GM19324 (cell line): ENCODE measurements at regions not wholly inside any gene's neighbourhood (a gene's known extent, or its start where the extent isn't known, plus 50 kb on each side); places are given as distances from the start of the nearest gene placed in this dataset.
"Not testable (repeated sequence)": the region's sequence is repeated elsewhere in the genome, so short reads cannot be mapped to it uniquely, and the experiment has no call there.

ENCODE experiments used
- ATAC-seq: cut with Tn5 transposase; IDR thresholded peaks from one replicate; pipeline ENCODE4 v1.9.1; 2021; ENCODE audit warnings: mild to moderate bottlenecking, moderate library complexity; ENCODE audit not compliant: unreplicated experiment, low FRiP score

DNA sequence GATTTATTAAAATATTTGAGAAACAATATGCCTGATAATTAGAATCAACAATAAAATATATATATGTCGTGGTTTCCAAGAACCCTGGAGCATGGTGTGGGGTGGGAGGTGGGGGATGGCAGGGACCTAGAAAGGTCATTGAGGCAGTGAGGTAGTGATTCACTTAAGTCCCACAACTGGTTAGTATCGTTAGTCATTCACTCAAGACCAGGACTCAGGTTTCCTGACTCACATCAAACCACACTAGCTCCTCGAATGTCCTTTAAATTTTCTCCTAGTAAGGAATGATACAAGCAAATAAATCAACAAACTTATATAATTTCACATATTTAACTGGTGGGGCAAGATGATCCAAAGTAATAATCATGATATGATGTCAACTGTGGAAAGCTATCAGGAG is 158.8 kb upstream of the AADAT start:
- no peak for ATAC-seq

DNA sequence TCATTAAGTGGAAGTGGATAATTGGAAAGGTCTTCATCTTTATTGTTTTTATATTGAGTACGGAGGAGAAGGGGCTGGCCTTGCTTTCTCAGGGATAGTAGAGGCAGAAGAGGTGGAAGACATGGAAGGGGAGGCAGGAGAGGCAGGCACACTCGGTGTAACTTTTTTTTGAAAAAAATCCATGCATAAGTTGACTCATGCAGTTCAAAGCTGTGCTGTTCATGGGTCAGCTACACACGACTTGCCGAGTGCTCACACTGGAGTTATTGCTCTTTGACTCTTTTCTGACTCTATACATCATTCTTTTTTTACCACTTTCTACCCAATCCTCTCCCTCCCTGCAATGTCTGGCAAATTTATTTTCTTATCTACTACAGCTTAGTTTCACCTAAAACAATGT is 158.3 kb upstream of the AADAT start:
- ATAC-seq: no peak

DNA sequence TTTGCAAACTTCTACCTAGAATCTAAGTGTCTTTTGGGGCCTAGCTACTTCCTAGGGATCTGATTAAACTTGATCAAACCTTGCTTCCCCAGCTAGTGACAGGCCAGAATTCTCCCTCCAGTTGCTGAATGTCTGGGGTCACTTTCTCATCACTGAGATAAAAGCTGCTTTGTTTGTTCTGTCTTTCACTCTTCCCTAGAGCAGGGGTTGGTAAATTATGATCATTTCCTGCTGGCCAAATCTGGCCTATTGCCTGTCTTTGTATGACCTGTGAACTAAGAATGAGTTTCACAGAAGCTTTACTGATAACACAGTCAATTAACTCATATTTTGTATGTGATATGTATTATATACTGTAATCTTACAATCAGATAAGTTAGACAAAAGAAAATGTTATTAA is 157.8 kb upstream of the AADAT start:
- ATAC-seq: no peak

- no peak for ATAC-seq
These were observed 154.0 kb upstream of the AADAT start for GRCh38 chr4:170243662-170244288.

DNA sequence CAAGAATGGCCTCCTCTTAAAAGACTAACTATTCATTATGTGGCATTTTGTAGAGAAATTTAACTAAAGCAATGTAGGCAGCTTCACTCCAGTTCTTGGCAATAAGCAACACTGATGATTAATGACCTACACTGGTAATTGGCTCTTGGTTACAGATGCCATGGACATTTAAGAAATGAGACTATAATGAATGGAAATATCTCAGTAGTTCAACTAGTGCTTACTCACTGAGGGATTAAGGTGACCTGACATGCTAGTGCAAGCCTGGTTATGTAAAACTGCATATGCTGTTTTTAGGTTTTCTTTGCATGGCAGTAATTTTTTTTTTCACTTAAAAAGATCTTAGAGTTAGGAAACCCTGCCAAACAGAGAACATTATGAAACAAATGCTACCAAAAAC is 152.7 kb upstream of the AADAT start:
- no peak for ATAC-seq

DNA sequence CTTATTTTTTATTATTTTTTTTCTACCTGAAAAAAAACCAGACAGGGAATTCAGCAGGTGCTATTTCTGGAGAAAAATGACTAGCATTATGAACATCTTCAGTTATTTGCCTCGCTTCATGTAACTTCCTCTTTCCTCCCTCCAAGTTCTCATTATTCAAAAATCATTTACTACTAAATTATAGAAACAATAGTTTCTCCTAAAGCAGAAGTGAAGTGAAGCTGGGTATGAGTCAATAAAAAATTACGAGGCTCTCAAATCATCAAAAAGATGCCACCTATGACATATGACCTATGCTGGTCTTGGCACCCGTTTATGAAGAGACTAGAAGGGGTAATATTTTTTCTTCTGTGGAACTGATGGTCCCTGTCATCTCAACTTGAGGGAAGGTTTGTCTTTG is 145.0 kb upstream of the AADAT start:
- no peak for ATAC-seq

GRCh38 chr4:170231377-170231776 is 141.6 kb upstream of the AADAT start:
- no peak for ATAC-seq

DNA sequence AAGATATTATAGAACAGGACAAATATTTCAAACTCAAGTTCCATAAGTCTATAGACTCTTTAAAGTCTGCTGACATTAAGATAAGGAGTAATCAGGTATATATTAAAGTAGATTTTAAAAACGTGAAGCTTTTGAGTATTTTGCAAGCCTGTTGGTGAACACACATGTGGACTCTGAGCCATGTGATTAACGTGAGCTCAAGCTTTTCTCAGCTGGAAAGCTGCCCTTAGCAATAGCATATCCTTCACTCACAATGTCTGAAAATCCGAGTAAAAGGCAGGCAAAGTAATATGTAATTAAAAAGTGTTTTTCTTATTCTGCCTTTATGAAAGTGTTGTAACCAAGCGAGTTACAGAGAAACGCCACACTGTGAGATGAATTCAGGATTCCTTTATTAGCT is 140.5 kb upstream of the AADAT start:
- no peak for ATAC-seq

DNA sequence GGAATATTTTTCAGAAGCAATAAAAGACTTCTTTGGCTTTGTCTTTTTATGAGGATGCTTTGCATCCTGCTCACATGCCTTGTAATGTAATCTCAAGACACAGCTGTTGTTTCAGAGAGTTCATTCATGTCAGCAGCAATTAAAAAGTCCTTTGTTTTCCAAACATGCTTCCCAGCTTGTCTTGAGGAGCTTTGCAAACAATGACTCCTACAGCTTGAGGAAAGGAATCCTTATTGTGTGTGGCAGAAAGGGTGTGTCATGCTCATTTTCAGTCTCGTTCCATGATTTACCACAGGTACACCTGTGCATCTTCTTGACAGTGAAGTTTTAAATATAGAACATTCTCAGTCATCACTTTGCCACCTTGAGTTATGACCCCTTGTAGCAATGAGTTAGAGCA is 139.2 kb upstream of the AADAT start:
- no peak for ATAC-seq

GRCh38 chr4:170227928-170228327 is 138.2 kb upstream of the AADAT start:
- no peak for ATAC-seq

GRCh38 chr4:170226288-170226687 is 136.5 kb upstream of the AADAT start:
- ATAC-seq: no peak

GRCh38 chr4:170214731-170215130 is 125.0 kb upstream of the AADAT start:
- no peak for ATAC-seq

- ATAC-seq: no peak
These were observed 124.3 kb upstream of the AADAT start for GRCh38 chr4:170214101-170214500.

DNA sequence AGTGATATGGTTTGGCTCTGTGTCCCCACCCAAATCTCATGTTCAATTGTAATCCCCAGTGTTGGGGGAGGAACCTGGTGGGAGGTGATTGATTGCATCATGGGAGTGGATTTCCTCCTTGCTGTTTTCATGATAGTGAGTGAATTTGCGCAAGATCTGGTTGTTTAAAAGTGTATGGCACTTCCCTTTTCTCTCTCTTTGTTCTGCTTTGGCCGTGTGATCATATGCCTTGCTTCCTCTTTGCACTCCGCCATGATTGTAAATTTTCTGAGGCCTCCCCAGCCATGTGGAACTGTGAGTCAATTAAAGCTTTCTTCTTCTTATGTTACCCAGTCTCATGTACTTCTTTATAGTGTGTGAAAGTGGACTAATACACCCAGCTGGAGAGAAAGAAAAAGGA is 113.0 kb upstream of the AADAT start:
- no peak for ATAC-seq

DNA sequence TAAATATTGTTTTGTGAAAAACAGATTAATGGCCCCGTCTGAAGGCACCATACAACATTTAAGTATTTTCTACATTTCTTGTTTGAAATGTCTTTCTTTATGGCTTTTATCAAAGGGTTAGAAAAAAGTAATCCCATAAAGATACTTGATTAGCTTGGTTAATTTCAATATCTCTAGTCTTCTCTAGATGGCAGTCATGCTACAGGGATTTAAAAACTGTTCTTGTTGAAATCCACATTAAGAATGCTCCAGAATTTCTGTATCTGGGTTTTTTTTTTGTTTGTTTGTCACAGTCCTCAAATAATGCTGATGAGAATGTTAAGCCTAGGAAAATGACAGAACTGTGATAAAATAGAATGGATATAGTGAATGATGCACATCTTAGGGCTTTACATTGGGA is 109.0 kb upstream of the AADAT start:
- no peak for ATAC-seq

- ATAC-seq: not testable (repeated sequence)
These were observed 105.0 kb upstream of the AADAT start for GRCh38 chr4:170194794-170195193.

GRCh38 chr4:170193496-170193895 is 103.7 kb upstream of the AADAT start:
- ATAC-seq: no peak

GRCh38 chr4:170190265-170190664 is 100.5 kb upstream of the AADAT start:
- no peak for ATAC-seq

GRCh38 chr4:170170861-170171260 is 81.1 kb upstream of the AADAT start:
- ATAC-seq: no peak

DNA sequence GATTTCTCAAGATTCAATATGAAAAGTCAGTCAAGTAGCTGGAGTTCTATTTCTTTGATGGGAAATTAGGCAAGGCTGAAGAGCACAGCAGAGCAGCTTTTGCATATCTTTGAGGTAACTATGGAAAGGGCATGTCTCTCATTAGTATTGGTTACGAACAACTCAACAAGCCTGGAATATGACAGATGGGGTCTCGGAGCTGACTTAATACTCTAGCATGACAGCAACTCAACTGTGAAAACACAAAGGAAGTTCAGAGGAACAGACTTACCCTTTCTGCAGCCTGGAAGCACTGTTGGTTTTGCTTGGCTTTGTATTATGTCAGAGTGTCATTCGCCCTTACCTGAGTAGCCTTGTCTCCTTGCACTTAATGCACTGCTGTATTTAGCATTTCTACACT is 79.9 kb upstream of the AADAT start:
- no peak for ATAC-seq

GRCh38 chr4:170167678-170168077 is 77.9 kb upstream of the AADAT start:
- ATAC-seq: no peak

GRCh38 chr4:170166193-170166592 is 76.4 kb upstream of the AADAT start:
- not testable (repeated sequence) for ATAC-seq

DNA sequence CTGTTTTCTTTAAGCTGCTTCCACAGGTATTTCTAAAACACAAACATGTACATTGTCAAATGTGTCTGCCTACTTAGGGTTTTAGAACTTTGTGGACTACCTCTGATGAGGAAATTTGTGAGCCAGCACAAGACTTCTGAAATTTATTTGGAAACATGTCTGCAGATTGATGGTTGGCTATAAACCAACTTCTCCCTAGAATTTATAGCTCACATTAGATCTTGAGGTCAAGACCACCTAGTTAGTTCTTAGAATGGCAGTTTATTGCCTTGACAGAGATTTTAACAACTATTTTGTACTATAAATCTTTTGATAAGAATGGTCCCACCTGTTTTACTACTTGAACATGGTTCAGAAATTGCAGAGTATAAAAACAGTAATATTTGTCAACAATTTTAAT is 72.7 kb upstream of the AADAT start:
- no peak for ATAC-seq
